Fibroblast of lung (primary cell): ENCODE measurements at regions not wholly inside any gene's neighbourhood (a gene's known extent, or its start where the extent isn't known, plus 50 kb on each side); places are given as distances from the start of the nearest gene placed in this dataset.

Experiments
- DNase-seq, 2 donors: peaks; one replicate each; pipeline versions ENCODE4 v3.0.0 to v3.0.0-alpha.2; 2010; ENCODE audit warnings: low read depth in 2 of 2
- H2AFZ ChIP-seq: 2 replicates; pipeline ENCODE4 v1.5.1; 2012; ENCODE audit warnings: low read length, control low read depth, inconsistent platforms
- H3K27ac ChIP-seq: 2 replicates; pipeline ENCODE4 v1.5.1; 2011; ENCODE audit warnings: low read length, control low read depth; ENCODE audit not compliant: insufficient read depth
- H3K27me3 ChIP-seq: 2 replicates; pipeline ENCODE4 v1.5.1; 2011; ENCODE audit warnings: mild to moderate bottlenecking, low read length; ENCODE audit not compliant: control insufficient read depth, insufficient read depth
- H3K36me3 ChIP-seq: 2 replicates; pipeline ENCODE4 v1.5.1; 2011; ENCODE audit warnings: low read length; ENCODE audit not compliant: control insufficient read depth, insufficient read depth
- H3K4me1 ChIP-seq: 2 replicates; pipeline ENCODE4 v1.5.1; 2011; ENCODE audit warnings: low read length; ENCODE audit not compliant: control insufficient read depth, insufficient read depth; ENCODE audit errors: extremely low read depth
- H3K4me2 ChIP-seq: 2 replicates; pipeline ENCODE4 v1.5.1; 2011; ENCODE audit warnings: low read length, control low read depth; ENCODE audit not compliant: insufficient read depth; ENCODE audit errors: extremely low read depth
- H3K4me3 ChIP-seq, 4 experiments: fragments of 200-600 bp in 1 of 4; sonication (generic) in 1 of 4; replicated peaks in 1 of 4; 2 replicates each; pipeline ENCODE4 v1.5.1; 2011 to 2016; ENCODE audit warnings: low read length in 4 of 4, low read depth in 3 of 4, mild to moderate bottlenecking in 3 of 4, control low read depth in 2 of 4, inconsistent platforms in 1 of 4, mixed read lengths in 1 of 4; ENCODE audit not compliant: insufficient read depth in 1 of 4; ENCODE audit errors: control extremely low read depth in 1 of 4
- H3K79me2 ChIP-seq: 2 replicates; pipeline ENCODE4 v1.5.1; 2012; ENCODE audit warnings: mild to moderate bottlenecking, low read length, inconsistent platforms; ENCODE audit not compliant: control insufficient read depth, insufficient read depth
- H3K9ac ChIP-seq: 2 replicates; pipeline ENCODE4 v1.5.1; 2011; ENCODE audit warnings: mild to moderate bottlenecking, low read length, control low read depth; ENCODE audit not compliant: insufficient read depth
- H3K9me3 ChIP-seq: 2 replicates; pipeline ENCODE4 v1.5.1; 2012; ENCODE audit warnings: low read depth, low read length; ENCODE audit not compliant: control insufficient read depth, insufficient read depth
- H4K20me1 ChIP-seq: 2 replicates; pipeline ENCODE4 v1.5.1; 2011; ENCODE audit warnings: low read length; ENCODE audit not compliant: control insufficient read depth, insufficient read depth; ENCODE audit errors: extremely low read depth
- EZH2 ChIP-seq: IDR thresholded peaks from 2 replicates; pipeline ENCODE4 v1.5.1; 2012; ENCODE audit warnings: low read length, control low read depth, mild to moderate bottlenecking; ENCODE audit errors: missing control alignments
- TF ChIP-seq, protein P1 (sequence below), 2 donors: IDR thresholded peaks in 1 of 2; conservative IDR thresholded peaks in 1 of 2; 1 replicate in 1 of 2; 2 replicates in 1 of 2; pipeline ENCODE4 v1.5.1; 2011 to 2012; ENCODE audit warnings: low read length in 2 of 2, control low read depth in 1 of 2, inconsistent platforms in 1 of 2, low read depth in 1 of 2, mild to moderate bottlenecking in 1 of 2

DNA sequence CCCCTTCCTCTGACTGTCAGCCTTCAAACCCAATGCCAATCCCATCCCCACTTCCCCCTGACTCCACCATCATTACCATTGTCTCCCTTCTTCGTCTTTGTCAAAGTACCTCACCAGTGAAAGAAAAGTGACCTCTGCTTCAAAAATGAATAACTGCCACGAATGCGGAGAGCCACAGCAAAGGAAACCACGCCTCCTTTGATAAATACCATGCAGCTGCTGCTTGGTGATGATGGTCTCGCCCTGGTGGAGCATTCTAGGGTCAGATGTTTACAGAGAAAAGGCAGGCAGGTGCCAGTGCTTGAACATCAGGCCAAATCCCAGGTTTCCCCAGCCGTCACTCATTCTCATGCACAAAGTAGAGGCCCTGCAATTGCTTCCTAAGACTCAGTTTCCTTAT, 162.2 kb downstream of the BCL11A start:
- TF ChIP-seq, protein P1, sequence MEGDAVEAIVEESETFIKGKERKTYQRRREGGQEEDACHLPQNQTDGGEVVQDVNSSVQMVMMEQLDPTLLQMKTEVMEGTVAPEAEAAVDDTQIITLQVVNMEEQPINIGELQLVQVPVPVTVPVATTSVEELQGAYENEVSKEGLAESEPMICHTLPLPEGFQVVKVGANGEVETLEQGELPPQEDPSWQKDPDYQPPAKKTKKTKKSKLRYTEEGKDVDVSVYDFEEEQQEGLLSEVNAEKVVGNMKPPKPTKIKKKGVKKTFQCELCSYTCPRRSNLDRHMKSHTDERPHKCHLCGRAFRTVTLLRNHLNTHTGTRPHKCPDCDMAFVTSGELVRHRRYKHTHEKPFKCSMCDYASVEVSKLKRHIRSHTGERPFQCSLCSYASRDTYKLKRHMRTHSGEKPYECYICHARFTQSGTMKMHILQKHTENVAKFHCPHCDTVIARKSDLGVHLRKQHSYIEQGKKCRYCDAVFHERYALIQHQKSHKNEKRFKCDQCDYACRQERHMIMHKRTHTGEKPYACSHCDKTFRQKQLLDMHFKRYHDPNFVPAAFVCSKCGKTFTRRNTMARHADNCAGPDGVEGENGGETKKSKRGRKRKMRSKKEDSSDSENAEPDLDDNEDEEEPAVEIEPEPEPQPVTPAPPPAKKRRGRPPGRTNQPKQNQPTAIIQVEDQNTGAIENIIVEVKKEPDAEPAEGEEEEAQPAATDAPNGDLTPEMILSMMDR (conservative IDR thresholded peaks at IDR 0.05 in 1 of 2, IDR thresholded peaks at IDR 0.05 in 1 of 2; ENCODE audit: low read depth in 1 of 2, low read length in 2 of 2): no peak
- TF ChIP-seq EZH2: no peak
- Histone ChIP-seq H3K9ac (no peak overlapping the region), H3K4me1 (no peaks in the 10 kb centered on the region), H3K79me2 (no peaks in the 10 kb centered on the region), H3K4me3 (no peak overlapping the region), H3K36me3 (no peaks in the 10 kb centered on the region), H3K4me2 (no peak overlapping the region), H4K20me1 (no peaks in the 10 kb centered on the region), H3K27me3 (no peaks in the 10 kb centered on the region), H2AFZ (no peak overlapping the region), H3K27ac (no peak overlapping the region), H3K9me3 (no peaks in the 10 kb centered on the region)
- no peak for DNase-seq

DNA sequence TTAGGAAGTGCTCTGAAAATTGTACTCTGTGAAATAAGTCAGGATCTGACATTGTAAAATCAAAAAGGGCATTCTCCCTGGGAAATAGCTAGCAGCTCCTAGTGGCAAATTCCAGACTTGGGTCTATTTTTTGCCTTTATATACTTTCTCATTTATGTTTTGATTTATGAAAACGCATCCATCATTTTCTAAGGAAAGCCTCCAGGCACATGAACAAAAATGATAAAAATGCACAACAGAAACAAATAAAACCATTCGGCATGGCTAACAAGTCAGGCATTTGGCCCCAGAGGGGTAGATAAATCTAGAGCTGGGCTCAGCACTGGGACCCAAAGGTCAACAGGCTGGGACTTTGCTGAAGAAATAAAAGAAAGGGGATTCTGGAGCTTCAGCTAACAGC, 167.0 kb downstream of the BCL11A start:
- Histone ChIP-seq H3K4me3 (no peak overlapping the region), H3K4me1 (no peaks in the 10 kb centered on the region), H3K36me3 (no peaks in the 10 kb centered on the region), H3K79me2 (no peaks in the 10 kb centered on the region), H3K9ac (no peak overlapping the region), H4K20me1 (no peaks in the 10 kb centered on the region), H3K27ac (no peak overlapping the region), H3K9me3 (no peaks in the 10 kb centered on the region), H2AFZ (no peak overlapping the region), H3K4me2 (no peak overlapping the region), H3K27me3 (no peaks in the 10 kb centered on the region)
- TF ChIP-seq, protein P1 (conservative IDR thresholded peaks at IDR 0.05 in 1 of 2, IDR thresholded peaks at IDR 0.05 in 1 of 2; ENCODE audit: low read depth in 1 of 2, low read length in 2 of 2): no peak
- no peak for TF ChIP-seq EZH2
- no peak for DNase-seq

DNA sequence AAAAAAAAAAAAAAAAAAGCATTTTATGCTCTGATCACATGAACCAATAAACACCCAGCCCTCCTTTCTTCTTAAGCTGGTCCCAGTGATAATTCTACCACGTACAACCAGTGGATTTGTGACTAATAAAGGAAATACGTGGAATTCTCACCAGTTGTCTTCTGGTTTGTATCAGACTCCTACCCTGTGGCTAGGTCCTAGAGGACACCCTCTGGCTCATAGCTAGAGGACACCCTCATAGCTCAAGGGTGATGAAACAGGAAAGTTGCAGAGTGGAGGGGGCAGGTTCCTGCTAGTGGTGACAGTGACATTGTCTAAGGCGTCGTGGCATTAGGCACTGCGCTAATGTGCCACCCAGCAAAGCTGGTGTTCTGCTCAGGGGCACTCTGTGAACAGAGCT, 167.8 kb downstream of the BCL11A start:
- no peak overlapping the region for H2AFZ ChIP-seq
- no peaks in the 10 kb centered on the region for H3K4me1 ChIP-seq
- H4K20me1 ChIP-seq: no peaks in the 10 kb centered on the region
- no peak overlapping the region for H3K4me2 ChIP-seq
- no peaks in the 10 kb centered on the region for H3K27me3 ChIP-seq
- no peak overlapping the region for H3K9ac ChIP-seq
- no peaks in the 10 kb centered on the region for H3K36me3 ChIP-seq
- H3K9me3 ChIP-seq: no peaks in the 10 kb centered on the region
- H3K79me2 ChIP-seq: no peaks in the 10 kb centered on the region
- TF ChIP-seq EZH2: no peak
- TF ChIP-seq, protein P1 (conservative IDR thresholded peaks at IDR 0.05 in 1 of 2, IDR thresholded peaks at IDR 0.05 in 1 of 2; ENCODE audit: low read depth in 1 of 2, low read length in 2 of 2): no peak
- H3K27ac ChIP-seq: no peak overlapping the region
- H3K4me3 ChIP-seq: no peak overlapping the region
- DNase-seq: no peak
